Activated CD4-positive, alpha-beta T cell treated with anti-CD3 and anti-CD28 coated beads for 36 hours (primary cell): ENCODE measurements at regions not wholly inside any gene's neighbourhood (a gene's known extent, or its start where the extent isn't known, plus 50 kb on each side); places are given as distances from the start of the nearest gene placed in this dataset.
"Not testable (repeated sequence)": the region's sequence is repeated elsewhere in the genome, so short reads cannot be mapped to it uniquely, and the experiment has no call there.

Experiments used
- ATAC-seq: fragments of 200-7000 bp; cut with Tn5 transposase; one replicate; pipeline ENCODE4 v1.10.0; 2021; ENCODE audit warnings: mild to moderate bottlenecking, moderate library complexity
- CTCF ChIA-PET: fragments of 350-600 bp; sonication (Branson Sonifier 250); formaldehyde crosslinking; loops from one replicate; lab custom pipeline; 2021; ENCODE audit warnings: antibody characterized with exemption; lab: Charles Lee
- POLR2A ChIA-PET: fragments of 350-600 bp; sonication (Branson Sonifier 250); formaldehyde crosslinking; loops from one replicate; lab custom pipeline; 2021; ENCODE audit warnings: antibody characterized with exemption, inconsistent platforms; lab: Charles Lee
- DNase-seq: peaks from one replicate; pipeline ENCODE4 v3.0.0-alpha.2; 2020
- H3K27ac Mint-ChIP-seq: one replicate; pipeline ENCODE4 v1.8.0; 2021; ENCODE audit warnings: mixed read lengths
- H3K27me3 Mint-ChIP-seq: one replicate; pipeline ENCODE4 v1.8.0; 2021; ENCODE audit warnings: mixed read lengths
- H3K36me3 Mint-ChIP-seq: one replicate; pipeline ENCODE4 v1.8.0; 2021; ENCODE audit warnings: low read depth, mixed read lengths
- H3K4me1 Mint-ChIP-seq: one replicate; pipeline ENCODE4 v1.8.0; 2021; ENCODE audit warnings: mixed read lengths
- H3K4me3 Mint-ChIP-seq: one replicate; pipeline ENCODE4 v1.8.0; 2021; ENCODE audit warnings: mild to moderate bottlenecking, moderate library complexity, mixed read lengths
- H3K9me3 Mint-ChIP-seq: one replicate; pipeline ENCODE4 v1.8.0; 2021; ENCODE audit warnings: low read depth, mixed read lengths
- intact Hi-C, 2 experiments: fragments of 100-400 bp; cut with DNase I in 1 of 2; cut with micrococcal nuclease in 1 of 2; formaldehyde crosslinking; loops; one replicate each; pipeline versions ENCODE4 v1.14.2 to v1.15.1; 2022 to 2024; cut with DNase I, micrococcal nuclease

- H3K4me3 Mint-ChIP-seq = not testable (repeated sequence)
These were observed 279.9 kb downstream of the PLS3 start for GRCh38 chrX:115840729-115841409.

DNA sequence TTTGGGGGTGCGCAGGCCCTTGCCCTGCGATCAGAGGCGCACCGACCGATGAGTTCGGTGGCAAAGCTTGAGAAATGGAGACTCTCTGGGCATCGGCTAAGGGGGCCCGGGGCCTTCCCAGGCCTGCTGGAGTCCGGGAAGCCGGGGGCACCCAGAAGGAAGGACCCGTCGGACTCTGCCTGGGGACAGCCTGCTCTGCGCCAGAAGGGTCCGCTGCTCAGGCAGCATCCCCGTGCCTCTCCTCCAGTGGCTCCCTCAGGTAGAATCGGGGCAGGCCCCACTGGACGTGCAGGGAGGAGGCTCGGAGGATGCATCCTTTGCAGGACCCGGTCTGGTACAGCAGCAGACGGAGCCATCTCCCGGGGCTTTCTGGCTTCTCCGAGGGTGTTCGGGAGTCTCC, 290.0 kb downstream of the PLS3 start:
- POLR2A ChIA-PET, ATAC-seq, H3K9me3 Mint-ChIP-seq, CTCF ChIA-PET, H3K36me3 Mint-ChIP-seq, H3K4me1 Mint-ChIP-seq, intact Hi-C loops, DNase-seq, H3K27ac Mint-ChIP-seq, H3K27me3 Mint-ChIP-seq, H3K4me3 Mint-ChIP-seq: not testable (repeated sequence)

More at GRCh38 chrX:115840729-115841409, 279.9 kb downstream of the PLS3 start:
- H3K9me3 Mint-ChIP-seq, CTCF ChIA-PET, H3K4me1 Mint-ChIP-seq, H3K27ac Mint-ChIP-seq, DNase-seq, H3K27me3 Mint-ChIP-seq, H3K36me3 Mint-ChIP-seq, POLR2A ChIA-PET, ATAC-seq, intact Hi-C loops: not testable (repeated sequence)

- H3K9me3 Mint-ChIP-seq, H3K4me1 Mint-ChIP-seq, ATAC-seq, POLR2A ChIA-PET, H3K27ac Mint-ChIP-seq, H3K27me3 Mint-ChIP-seq, H3K4me3 Mint-ChIP-seq, DNase-seq, CTCF ChIA-PET, intact Hi-C loops, H3K36me3 Mint-ChIP-seq: not testable (repeated sequence)
These were observed 292.3 kb downstream of the PLS3 start for GRCh38 chrX:115853260-115853659.

DNA sequence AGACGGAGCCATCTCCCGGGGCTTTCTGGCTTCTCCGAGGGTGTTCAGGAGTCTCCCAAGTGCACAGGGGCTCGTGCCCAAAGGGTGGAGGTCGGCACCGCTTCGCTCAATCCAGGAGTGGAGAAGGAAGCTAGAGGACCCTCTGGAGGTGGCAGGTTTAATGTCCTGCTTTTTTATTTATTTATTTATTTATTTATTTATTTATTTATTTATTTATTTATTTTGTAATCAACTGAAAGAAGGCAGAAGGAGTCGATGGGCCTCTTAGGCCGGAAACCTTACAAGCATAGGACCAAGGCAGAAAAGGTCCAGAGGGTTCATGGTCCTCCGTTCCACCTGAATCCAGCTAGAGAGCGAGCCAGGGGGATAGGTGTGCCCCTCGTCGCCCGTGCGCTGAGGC, 289.4 kb upstream of the AGTR2 start:
- H3K36me3 Mint-ChIP-seq, H3K9me3 Mint-ChIP-seq, POLR2A ChIA-PET, intact Hi-C loops, H3K27me3 Mint-ChIP-seq, ATAC-seq, H3K4me1 Mint-ChIP-seq, H3K27ac Mint-ChIP-seq, DNase-seq, CTCF ChIA-PET, H3K4me3 Mint-ChIP-seq: not testable (repeated sequence)

DNA sequence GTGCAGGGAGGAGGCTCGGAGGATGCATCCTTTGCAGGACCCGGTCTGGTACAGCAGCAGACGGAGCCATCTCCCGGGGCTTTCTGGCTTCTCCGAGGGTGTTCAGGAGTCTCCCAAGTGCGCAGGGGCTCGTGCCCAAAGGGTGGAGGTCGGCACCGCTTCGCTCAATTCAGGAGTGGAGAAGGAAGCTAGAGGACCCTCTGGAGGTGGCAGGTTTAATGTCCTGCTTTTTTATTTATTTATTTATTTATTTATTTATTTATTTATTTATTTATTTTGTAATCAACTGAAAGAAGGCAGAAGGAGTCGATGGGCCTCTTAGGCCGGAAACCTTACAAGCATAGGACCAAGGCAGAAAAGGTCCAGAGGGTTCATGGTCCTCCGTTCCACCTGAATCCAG, 286.4 kb upstream of the AGTR2 start:
- POLR2A ChIA-PET, ATAC-seq, DNase-seq, H3K4me1 Mint-ChIP-seq, H3K27ac Mint-ChIP-seq, H3K27me3 Mint-ChIP-seq, H3K36me3 Mint-ChIP-seq, H3K9me3 Mint-ChIP-seq, CTCF ChIA-PET, intact Hi-C loops, H3K4me3 Mint-ChIP-seq: not testable (repeated sequence)

DNA sequence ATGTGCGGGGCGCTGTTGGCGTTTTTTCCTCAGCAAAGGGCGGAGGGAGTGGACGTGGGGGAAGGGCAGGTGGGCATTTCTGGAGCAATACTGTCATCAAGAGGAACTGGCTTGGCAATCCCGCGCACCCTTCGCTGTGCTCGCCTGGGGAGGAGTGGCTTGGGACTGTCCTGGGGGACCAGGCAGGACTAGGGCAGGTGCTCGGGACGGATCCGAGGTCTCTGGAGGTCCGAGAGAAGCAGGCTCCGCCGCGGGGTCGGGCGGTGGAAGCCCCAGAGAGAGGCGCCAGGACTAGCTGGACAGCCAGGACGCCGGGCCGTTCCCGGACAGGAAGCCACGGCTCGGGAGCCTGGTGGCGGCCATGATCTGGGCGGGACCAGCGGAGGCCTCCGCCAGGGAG, 282.5 kb upstream of the AGTR2 start:
- H3K27me3 Mint-ChIP-seq, H3K4me3 Mint-ChIP-seq, CTCF ChIA-PET, H3K27ac Mint-ChIP-seq, H3K4me1 Mint-ChIP-seq, intact Hi-C loops, DNase-seq, H3K36me3 Mint-ChIP-seq, ATAC-seq, H3K9me3 Mint-ChIP-seq, POLR2A ChIA-PET: not testable (repeated sequence)

DNA sequence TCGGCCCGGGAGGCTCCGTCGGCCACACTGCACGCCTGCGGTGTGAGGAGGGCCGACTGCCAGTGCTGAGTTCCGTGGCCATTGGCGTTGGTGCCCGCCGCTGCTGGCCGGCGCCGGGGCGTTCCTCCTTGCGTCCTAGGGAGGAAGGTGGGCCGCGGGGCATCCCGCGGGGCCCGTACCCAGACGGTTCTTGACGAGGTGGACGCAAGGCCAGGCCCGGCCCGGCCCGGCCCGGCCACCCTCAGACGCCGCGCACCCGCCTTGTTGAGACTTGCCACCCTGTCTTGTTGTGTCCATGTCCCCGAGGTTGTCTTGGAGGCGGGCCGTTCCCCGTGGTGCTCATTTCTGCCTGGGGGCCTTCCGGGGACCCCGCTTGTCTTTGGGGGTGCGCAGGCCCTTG, 282.0 kb upstream of the AGTR2 start:
- intact Hi-C loops, H3K9me3 Mint-ChIP-seq, H3K27ac Mint-ChIP-seq, H3K36me3 Mint-ChIP-seq, POLR2A ChIA-PET, CTCF ChIA-PET, H3K4me3 Mint-ChIP-seq, H3K4me1 Mint-ChIP-seq, ATAC-seq, H3K27me3 Mint-ChIP-seq, DNase-seq: not testable (repeated sequence)

DNA sequence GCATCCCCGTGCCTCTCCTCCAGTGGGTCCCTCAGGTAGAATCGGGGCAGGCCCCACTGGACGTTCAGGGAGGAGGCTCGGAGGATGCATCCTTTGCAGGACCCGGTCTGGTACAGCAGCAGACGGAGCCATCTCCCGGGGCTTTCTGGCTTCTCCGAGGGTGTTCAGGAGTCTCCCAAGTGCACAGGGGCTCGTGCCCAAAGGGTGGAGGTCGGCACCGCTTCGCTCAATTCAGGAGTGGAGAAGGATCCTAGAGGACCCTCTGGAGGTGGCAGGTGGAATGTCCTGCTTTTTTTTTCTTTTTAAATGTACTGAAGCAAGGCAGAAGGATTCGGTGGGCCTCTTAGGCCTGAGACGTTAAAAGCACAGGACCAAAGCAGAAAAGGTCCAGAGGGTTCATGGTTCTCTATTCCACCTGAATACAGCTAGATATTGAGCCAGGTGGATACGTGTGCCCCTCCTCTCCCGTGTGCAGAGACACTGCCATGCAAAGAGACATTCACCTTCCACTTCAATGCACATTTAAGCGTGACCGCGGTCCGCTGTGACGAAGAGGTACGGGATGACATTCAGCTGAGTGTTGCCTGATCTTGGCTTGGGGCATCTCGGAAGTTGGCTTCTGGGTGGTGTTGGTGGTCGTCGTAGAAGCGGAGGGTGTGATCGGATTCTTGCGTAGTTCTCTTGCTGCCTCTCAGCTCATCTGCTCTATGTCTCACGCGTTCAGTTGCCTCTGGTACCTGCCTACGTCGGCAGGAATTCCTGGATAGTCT, 281.2 kb upstream of the AGTR2 start:
- no peak for DNase-seq
- POLR2A ChIA-PET = no interaction called here
- Mint-ChIP-seq H3K9me3 (no peaks in the 10 kb centered on the region), H3K27ac (no peak overlapping the region), H3K4me1 (no peaks in the 10 kb centered on the region), H3K27me3 (no peaks in the 10 kb centered on the region), H3K4me3 (no peak overlapping the region), H3K36me3 (no peaks in the 10 kb centered on the region)
- ATAC-seq = no peak
- intact Hi-C loops = no loop called here
- CTCF ChIA-PET = no interaction called here

GRCh38 chrX:115892056-115892708, 278.4 kb upstream of the AGTR2 start:
- CTCF ChIA-PET = no interaction called here
- Mint-ChIP-seq H3K4me1 (no peaks in the 10 kb centered on the region), H3K27ac (no peak overlapping the region), H3K9me3 (no peaks in the 10 kb centered on the region), H3K36me3 (no peaks in the 10 kb centered on the region), H3K27me3 (no peaks in the 10 kb centered on the region), H3K4me3 (no peak overlapping the region)
- intact Hi-C loops = no loop called here
- POLR2A ChIA-PET = no interaction called here
- ATAC-seq (no peak), DNase-seq (no peak)

- ATAC-seq = no peak
- H3K9me3 Mint-ChIP-seq = no peaks in the 10 kb centered on the region
- DNase-seq = no peak
- no peaks in the 10 kb centered on the region for H3K36me3 Mint-ChIP-seq
- H3K27me3 Mint-ChIP-seq = no peaks in the 10 kb centered on the region
- H3K4me1 Mint-ChIP-seq = no peaks in the 10 kb centered on the region
- ChIA-PET CTCF (no interaction called here), POLR2A (no interaction called here)
- H3K4me3 Mint-ChIP-seq = no peak overlapping the region
- no peak overlapping the region for H3K27ac Mint-ChIP-seq
- intact Hi-C loops = no loop called here
These were observed 277.5 kb upstream of the AGTR2 start for GRCh38 chrX:115892787-115893671.

DNA sequence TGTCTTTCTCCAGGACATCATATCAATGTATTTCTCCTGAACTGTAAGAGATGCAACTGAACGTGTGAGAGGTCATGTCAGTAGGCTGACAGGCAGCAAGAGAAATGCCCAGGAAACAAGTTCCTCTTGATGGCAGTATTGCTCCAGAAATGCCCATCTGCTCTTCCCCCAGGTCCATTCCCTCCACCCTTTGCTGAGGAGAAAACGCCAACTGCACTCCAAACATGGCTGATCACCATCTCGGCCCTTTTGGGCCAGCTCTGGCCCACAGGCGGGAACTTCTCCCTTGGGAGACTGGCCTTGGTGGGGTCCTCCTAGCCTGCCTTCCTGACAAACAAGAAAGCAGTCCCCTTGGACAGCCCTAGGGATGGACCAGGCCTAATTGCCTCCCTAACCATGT, 276.5 kb upstream of the AGTR2 start:
- Mint-ChIP-seq H3K4me3 (no peak overlapping the region), H3K9me3 (no peaks in the 10 kb centered on the region), H3K36me3 (no peaks in the 10 kb centered on the region), H3K27ac (no peak overlapping the region), H3K27me3 (no peaks in the 10 kb centered on the region), H3K4me1 (no peaks in the 10 kb centered on the region)
- DNase-seq (no peak), ATAC-seq (no peak)
- ChIA-PET CTCF (no interaction called here), POLR2A (no interaction called here)
- intact Hi-C loops = no loop called here
